ENCODE measurements at regions not wholly inside any gene's neighbourhood (a gene's known extent, or its start where the extent isn't known, plus 50 kb on each side); places are given as distances from the start of the nearest gene placed in this dataset.

- Histone ChIP-seq H3K9ac (ENCODE audit: insufficient read depth in 1 of 2, low read length in 2 of 2) (no peak overlapping the region), H3K9me3 (ENCODE audit: control insufficient read depth in 4 of 4, insufficient read depth in 3 of 4, low read length in 3 of 4) (no peaks in the 10 kb centered on the region), H3K36me3 (ENCODE audit: control insufficient read depth in 4 of 4, insufficient read depth in 4 of 4, low read length in 4 of 4) (no peaks in the 10 kb centered on the region), H3K27ac (ENCODE audit: low read depth in 1 of 2, low read length in 1 of 2) (no peak overlapping the region), H3K4me1 (ENCODE audit: control insufficient read depth in 5 of 5, insufficient read depth in 5 of 5, low read length in 5 of 5) (peaks cover 0 to 5% (median 0%) of the 10 kb centered on the region in 5 donors), H3K27me3 (ENCODE audit: control insufficient read depth in 3 of 3, insufficient read depth in 3 of 3, low read length in 2 of 3) (no peaks in the 10 kb centered on the region), H3K4me3 (no peak overlapping the region)
- TF ChIP-seq CTCF (IDR thresholded peaks at IDR 0.05; ENCODE audit: control extremely low read depth, extremely low read depth) = no peak
- 77 to 83% methylated on average over 3 of the region's 3 CpGs for WGBS, 2 donors
- ATAC-seq (ENCODE audit: insufficient read depth, low FRiP score) (no peak), DNase-seq (no peak)
Observed at GRCh38 chr2:240277807-240278522, 137.5 kb upstream of the OTOS start.

GRCh38 chr2:240278661-240279060 lies 138.2 kb upstream of the OTOS start:
- no peak for ATAC-seq (ENCODE audit: insufficient read depth, low FRiP score)
- TF ChIP-seq CTCF (IDR thresholded peaks at IDR 0.05; ENCODE audit: control extremely low read depth, extremely low read depth) = no peak
- no peaks in the 10 kb centered on the region for H3K27me3 ChIP-seq (ENCODE audit: control insufficient read depth in 3 of 3, insufficient read depth in 3 of 3, low read length in 2 of 3)
- peaks cover 0 to 4% (median 1%) of the 10 kb centered on the region in 4 donors for H3K9me3 ChIP-seq (ENCODE audit: control insufficient read depth in 4 of 4, insufficient read depth in 3 of 4, low read length in 3 of 4)
- peaks cover 0 to 5% (median 0%) of the 10 kb centered on the region in 5 donors for H3K4me1 ChIP-seq (ENCODE audit: control insufficient read depth in 5 of 5, insufficient read depth in 5 of 5, low read length in 5 of 5)
- DNase-seq = no peak
- H3K36me3 ChIP-seq (ENCODE audit: control insufficient read depth in 4 of 4, insufficient read depth in 4 of 4, low read length in 4 of 4) = no peaks in the 10 kb centered on the region
- no peak overlapping the region for H3K4me3 ChIP-seq
- H3K9ac ChIP-seq (ENCODE audit: insufficient read depth in 1 of 2, low read length in 2 of 2) = no peak overlapping the region
- H3K27ac ChIP-seq (ENCODE audit: low read depth in 1 of 2, low read length in 1 of 2) = no peak overlapping the region

GRCh38 chr2:240280621-240281020 lies 140.2 kb upstream of the OTOS start:
- no peak for ATAC-seq (ENCODE audit: insufficient read depth, low FRiP score)
- no peaks in the 10 kb centered on the region for H3K36me3 ChIP-seq (ENCODE audit: control insufficient read depth in 4 of 4, insufficient read depth in 4 of 4, low read length in 4 of 4)
- TF ChIP-seq CTCF (IDR thresholded peaks at IDR 0.05; ENCODE audit: control extremely low read depth, extremely low read depth) = no peak
- H3K9ac ChIP-seq (ENCODE audit: insufficient read depth in 1 of 2, low read length in 2 of 2) = no peak overlapping the region
- H3K4me1 ChIP-seq (ENCODE audit: control insufficient read depth in 5 of 5, insufficient read depth in 5 of 5, low read length in 5 of 5) = peaks cover 0 to 5% (median 0%) of the 10 kb centered on the region in 5 donors
- WGBS, 2 donors = 32 to 57% methylated on average over 2 of the region's 2 CpGs
- no peaks in the 10 kb centered on the region for H3K27me3 ChIP-seq (ENCODE audit: control insufficient read depth in 3 of 3, insufficient read depth in 3 of 3, low read length in 2 of 3)
- no peak overlapping the region for H3K27ac ChIP-seq (ENCODE audit: low read depth in 1 of 2, low read length in 1 of 2)
- H3K9me3 ChIP-seq (ENCODE audit: control insufficient read depth in 4 of 4, insufficient read depth in 3 of 4, low read length in 3 of 4) = peaks cover 0 to 4% (median 1%) of the 10 kb centered on the region in 4 donors
- DNase-seq = no peak
- H3K4me3 ChIP-seq = no peak overlapping the region

All from lung (tissue), 11 donors.